Mesenchymal stem cell (in vitro differentiated cells and primary cell): ENCODE measurements at regions not wholly inside any gene's neighbourhood (a gene's known extent, or its start where the extent isn't known, plus 50 kb on each side); places are given as distances from the start of the nearest gene placed in this dataset.

Source experiments
- DNase-seq: peaks from one replicate; pipeline ENCODE4 v3.0.0-alpha.2; 2013
- H2AFZ ChIP-seq: one replicate; pipeline ENCODE4 v1.6.1; 2013; ENCODE audit warnings: low read depth, mild to moderate bottlenecking, control low read depth, inconsistent platforms, low read length, moderate library complexity
- H2AK5ac ChIP-seq: 2 replicates; pipeline ENCODE4 v1.6.1; 2013; ENCODE audit warnings: low read length, moderate library complexity, mild to moderate bottlenecking, inconsistent platforms; ENCODE audit not compliant: severe bottlenecking
- H2BK120ac ChIP-seq: one replicate; pipeline ENCODE4 v1.6.1; 2013; ENCODE audit warnings: low read depth, mild to moderate bottlenecking, inconsistent platforms, low read length, moderate library complexity
- H2BK12ac ChIP-seq, 2 experiments: one replicate each; pipeline ENCODE4 v1.6.1; 2013; ENCODE audit warnings: inconsistent platforms in 2 of 2, low read length in 2 of 2, mild to moderate bottlenecking in 2 of 2, moderate library complexity in 2 of 2, control low read depth in 1 of 2
- H2BK15ac ChIP-seq: one replicate; pipeline ENCODE4 v1.6.1; 2013; ENCODE audit warnings: mild to moderate bottlenecking, low read depth, inconsistent platforms; ENCODE audit not compliant: poor library complexity, severe bottlenecking
- H2BK5ac ChIP-seq: 2 replicates; pipeline ENCODE4 v1.6.1; 2013; ENCODE audit warnings: low read depth, mild to moderate bottlenecking, low read length, control low read depth, inconsistent platforms; ENCODE audit not compliant: poor library complexity, severe bottlenecking
- H3K14ac ChIP-seq, 2 experiments: one replicate each; pipeline ENCODE4 v1.6.1; 2013; ENCODE audit warnings: inconsistent platforms in 2 of 2, low read length in 2 of 2, control low read depth in 1 of 2, mild to moderate bottlenecking in 1 of 2, moderate library complexity in 1 of 2
- H3K18ac ChIP-seq, 2 experiments: one replicate each; pipeline ENCODE4 v1.6.1; 2013; ENCODE audit warnings: inconsistent platforms in 2 of 2, low read length in 2 of 2, control low read depth in 1 of 2, low read depth in 1 of 2, mild to moderate bottlenecking in 1 of 2
- H3K23ac ChIP-seq, 2 experiments: one replicate each; pipeline ENCODE4 v1.6.1; 2013; ENCODE audit warnings: inconsistent platforms in 2 of 2, low read length in 2 of 2, mild to moderate bottlenecking in 2 of 2, moderate library complexity in 2 of 2, control low read depth in 1 of 2
- H3K27ac ChIP-seq: 2 replicates; pipeline ENCODE4 v1.5.1; 2013; ENCODE audit warnings: mild to moderate bottlenecking, moderate library complexity, low read length, control low read depth, inconsistent platforms; ENCODE audit not compliant: poor library complexity, severe bottlenecking
- H3K27me3 ChIP-seq, 2 experiments: 2 replicates each; pipeline versions ENCODE4 v1.6.1 to v1.7.0; 2013; ENCODE audit warnings: low read length in 2 of 2, mild to moderate bottlenecking in 2 of 2, moderate library complexity in 2 of 2, control low read depth in 1 of 2, inconsistent platforms in 1 of 2; ENCODE audit not compliant: control insufficient read depth in 1 of 2, insufficient read depth in 1 of 2
- H3K36me3 ChIP-seq, 2 experiments: 2 replicates each; pipeline versions ENCODE4 v1.6.1 to v1.7.0; 2013; ENCODE audit warnings: low read length in 2 of 2, control low read depth in 1 of 2, inconsistent platforms in 1 of 2, low read depth in 1 of 2, mild to moderate bottlenecking in 1 of 2; ENCODE audit not compliant: insufficient read depth in 2 of 2, control insufficient read depth in 1 of 2
- H3K4ac ChIP-seq, 2 experiments: one replicate each; pipeline ENCODE4 v1.6.1; 2013; ENCODE audit warnings: inconsistent platforms in 2 of 2, low read length in 2 of 2, mild to moderate bottlenecking in 2 of 2, moderate library complexity in 2 of 2, control low read depth in 1 of 2, low read depth in 1 of 2
- H3K4me1 ChIP-seq: 2 replicates; pipeline ENCODE4 v1.6.1; 2013; ENCODE audit warnings: low read depth, low read length, control low read depth; ENCODE audit not compliant: control insufficient read depth, insufficient read depth
- H3K4me2 ChIP-seq: 2 replicates; pipeline ENCODE4 v1.6.1; 2013; ENCODE audit warnings: low read length, mild to moderate bottlenecking, inconsistent platforms; ENCODE audit not compliant: poor library complexity, severe bottlenecking
- H3K4me3 ChIP-seq, 2 experiments: 2 replicates each; pipeline versions ENCODE4 v1.5.1 to v1.7.0; 2013; ENCODE audit warnings: low read length in 2 of 2, mild to moderate bottlenecking in 2 of 2, control low read depth in 1 of 2, low read depth in 1 of 2; ENCODE audit not compliant: insufficient read depth in 1 of 2
- H3K79me1 ChIP-seq: replicated peaks from 2 replicates; pipeline ENCODE4 v1.6.1; 2013; ENCODE audit warnings: mild to moderate bottlenecking, control low read depth, low read length, inconsistent platforms; ENCODE audit not compliant: poor library complexity, severe bottlenecking
- H3K9ac ChIP-seq: 2 replicates; pipeline ENCODE4 v1.7.0; 2013; ENCODE audit warnings: mild to moderate bottlenecking, low read length, moderate library complexity
- H3K9me3 ChIP-seq: 2 replicates; pipeline ENCODE4 v1.7.0; 2013; ENCODE audit warnings: mild to moderate bottlenecking, low read length; ENCODE audit not compliant: control insufficient read depth
- H4K8ac ChIP-seq: one replicate; pipeline ENCODE4 v1.6.1; 2013; ENCODE audit warnings: inconsistent platforms, mild to moderate bottlenecking, low read length, moderate library complexity
- H4K91ac ChIP-seq: one replicate; pipeline ENCODE4 v1.6.1; 2013; ENCODE audit warnings: mild to moderate bottlenecking, low read length, inconsistent platforms
- WGBS: methylation state at CpG from one replicate; pipeline ENCODE4 v1.1.7; 2013; ENCODE audit warnings: mixed read lengths; 5-methylcytosine and 5-hydroxymethylcytosine counted together

DNA sequence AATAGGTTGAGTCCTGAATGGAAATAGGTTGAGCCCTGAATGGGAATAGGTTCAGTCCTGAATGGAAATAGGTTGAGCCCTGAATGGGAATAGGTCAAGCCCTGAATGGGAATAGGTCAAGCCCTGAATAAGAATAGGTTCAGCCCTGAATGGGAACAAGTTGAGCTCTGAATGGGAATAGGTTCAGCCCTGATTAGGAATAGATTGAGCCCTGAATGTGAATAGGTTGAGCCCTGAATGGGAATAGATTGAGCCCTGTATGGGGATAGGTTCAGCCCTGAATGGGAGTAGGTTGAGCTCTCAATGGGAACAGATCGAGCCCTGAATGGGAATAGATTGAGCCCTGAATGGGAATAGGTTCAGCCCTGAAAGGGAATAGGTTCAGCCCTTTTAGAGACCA, 590.8 kb upstream of the ADAMTS16 start:
- no peak overlapping the region for H3K4me2 ChIP-seq
- H3K36me3 ChIP-seq, result no peaks in the 10 kb centered on the region
- no peaks in the 10 kb centered on the region for H3K79me1 ChIP-seq
- 46% methylated on average over 1 of the region's 1 CpG for WGBS
- no peak overlapping the region for H4K8ac ChIP-seq
- H2BK15ac ChIP-seq, result no peak overlapping the region
- H2AFZ ChIP-seq, result no peak overlapping the region
- H3K4ac ChIP-seq, result no peak overlapping the region
- no peak for DNase-seq
- H3K23ac ChIP-seq, result no peak overlapping the region
- no peak overlapping the region for H2BK5ac ChIP-seq
- H3K9ac ChIP-seq, result no peak overlapping the region
- H4K91ac ChIP-seq, result no peak overlapping the region
- H3K18ac ChIP-seq, result no peak overlapping the region
- H3K27ac ChIP-seq, result no peak overlapping the region
- H3K27me3 ChIP-seq, result no peaks in the 10 kb centered on the region
- no peaks in the 10 kb centered on the region for H3K9me3 ChIP-seq
- no peak overlapping the region for H2BK120ac ChIP-seq
- no peak overlapping the region for H3K4me3 ChIP-seq
- no peak overlapping the region for H3K14ac ChIP-seq
- H2BK12ac ChIP-seq, result no peak overlapping the region
- no peaks in the 10 kb centered on the region for H3K4me1 ChIP-seq
- no peak overlapping the region for H2AK5ac ChIP-seq

DNA sequence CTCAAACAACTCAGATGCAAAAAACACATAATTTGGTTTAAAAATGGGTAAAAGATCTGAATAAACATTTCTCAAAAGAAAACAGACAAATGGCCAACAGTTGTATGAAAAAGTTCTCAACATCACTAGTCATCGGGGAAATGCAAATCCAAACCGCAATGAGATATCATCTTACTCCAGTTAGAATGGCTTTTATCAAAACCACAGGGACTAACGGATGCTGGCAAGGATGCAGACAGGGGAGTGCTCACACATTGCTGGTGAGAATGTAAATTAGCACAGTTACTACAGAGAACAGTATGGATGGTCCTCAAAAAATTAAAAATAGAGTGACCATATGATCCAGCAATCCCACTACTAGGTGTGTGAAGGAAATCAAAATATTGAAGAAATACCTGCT, 589.1 kb upstream of the ADAMTS16 start:
- Histone ChIP-seq H4K91ac (no peak overlapping the region), H3K14ac (no peak overlapping the region), H3K23ac (no peak overlapping the region), H3K27me3 (no peaks in the 10 kb centered on the region), H3K9me3 (no peaks in the 10 kb centered on the region), H3K36me3 (no peaks in the 10 kb centered on the region), H3K4ac (no peak overlapping the region), H3K4me2 (no peak overlapping the region), H2AK5ac (no peak overlapping the region), H2AFZ (no peak overlapping the region), H2BK5ac (no peak overlapping the region), H3K18ac (no peak overlapping the region), H3K79me1 (no peaks in the 10 kb centered on the region), H3K4me3 (no peak overlapping the region), H3K9ac (no peak overlapping the region), H2BK12ac (no peak overlapping the region), H2BK15ac (no peak overlapping the region), H4K8ac (no peak overlapping the region), H3K4me1 (no peaks in the 10 kb centered on the region), H2BK120ac (no peak overlapping the region), H3K27ac (no peak overlapping the region)
- 87% methylated on average over 3 of the region's 3 CpGs for WGBS
- no peak for DNase-seq

DNA sequence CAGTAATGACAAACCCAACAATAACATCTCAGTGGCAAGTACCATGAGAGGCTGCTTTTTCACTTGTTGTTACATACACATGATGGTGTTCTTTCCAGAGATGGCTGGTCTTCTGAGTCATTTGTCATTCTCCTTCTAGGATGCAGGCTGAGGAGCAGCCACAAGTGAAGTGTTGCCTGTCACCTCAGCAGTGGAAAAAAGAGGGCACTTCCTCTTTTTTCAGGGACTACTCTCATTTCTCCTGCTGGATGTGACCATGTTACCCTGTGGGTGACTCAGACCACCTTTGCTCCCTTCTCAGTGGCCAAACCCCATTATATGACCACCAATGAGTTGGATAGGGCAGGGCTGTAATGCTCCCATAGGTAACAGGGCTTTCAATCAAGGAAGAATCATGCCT, 587.0 kb upstream of the ADAMTS16 start:
- Histone ChIP-seq H3K4me3 (no peak overlapping the region), H3K27ac (no peak overlapping the region), H4K91ac (no peak overlapping the region), H3K27me3 (no peaks in the 10 kb centered on the region), H2BK5ac (no peak overlapping the region), H3K4me2 (no peak overlapping the region), H3K79me1 (no peaks in the 10 kb centered on the region), H2AFZ (no peak overlapping the region), H3K23ac (no peak overlapping the region), H3K14ac (no peak overlapping the region), H3K4ac (no peak overlapping the region), H3K4me1 (no peaks in the 10 kb centered on the region), H3K36me3 (no peaks in the 10 kb centered on the region), H2BK15ac (no peak overlapping the region), H4K8ac (no peak overlapping the region), H2BK120ac (no peak overlapping the region), H2BK12ac (no peak overlapping the region), H3K9ac (no peak overlapping the region), H3K9me3 (peaks cover 5% of the 10 kb centered on the region), H3K18ac (no peak overlapping the region), H2AK5ac (no peak overlapping the region)
- DNase-seq, result no peak

DNA sequence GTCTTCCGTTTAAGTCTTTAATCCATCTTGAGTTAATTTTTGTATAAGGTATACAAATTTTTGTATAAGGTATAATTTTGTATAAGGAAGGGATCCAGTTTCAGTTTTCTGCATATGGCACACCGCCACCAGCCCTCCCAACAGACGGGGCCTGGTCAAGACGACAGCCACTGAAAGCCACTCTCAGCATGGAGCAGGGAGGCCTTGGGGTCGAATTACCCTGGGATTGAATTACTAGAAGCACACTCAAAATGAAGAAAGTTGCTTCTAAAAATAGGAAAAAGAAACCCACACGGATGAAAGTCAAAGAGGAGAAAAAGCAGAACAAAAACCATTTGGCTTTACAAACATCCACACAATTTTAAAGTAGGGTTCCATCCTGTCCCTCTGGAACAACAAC, 586.2 kb upstream of the ADAMTS16 start:
- DNase-seq, result no peak

More for the DNA sequence above, 586.2 kb upstream of the ADAMTS16 start:
- H3K4ac ChIP-seq, result no peak overlapping the region
- no peak overlapping the region for H2BK5ac ChIP-seq
- peaks cover 5% of the 10 kb centered on the region for H3K9me3 ChIP-seq
- no peak overlapping the region for H4K8ac ChIP-seq
- no peak overlapping the region for H2AK5ac ChIP-seq
- no peak overlapping the region for H3K14ac ChIP-seq
- H3K9ac ChIP-seq, result no peak overlapping the region
- H3K36me3 ChIP-seq, result no peaks in the 10 kb centered on the region
- no peak overlapping the region for H2BK120ac ChIP-seq
- H2BK12ac ChIP-seq, result no peak overlapping the region
- H3K27ac ChIP-seq, result no peak overlapping the region
- no peaks in the 10 kb centered on the region for H3K27me3 ChIP-seq
- no peaks in the 10 kb centered on the region for H3K4me1 ChIP-seq
- no peak overlapping the region for H3K23ac ChIP-seq
- H2BK15ac ChIP-seq, result no peak overlapping the region
- H2AFZ ChIP-seq, result no peak overlapping the region
- no peak overlapping the region for H3K18ac ChIP-seq
- no peaks in the 10 kb centered on the region for H3K79me1 ChIP-seq
- 42% methylated on average over 4 of the region's 6 CpGs for WGBS
- H4K91ac ChIP-seq, result no peak overlapping the region
- no peak overlapping the region for H3K4me2 ChIP-seq
- no peak overlapping the region for H3K4me3 ChIP-seq
